ENCODE measurements at regions not wholly inside any gene's neighbourhood (a gene's known extent, or its start where the extent isn't known, plus 50 kb on each side); places are given as distances from the start of the nearest gene placed in this dataset.

DNA sequence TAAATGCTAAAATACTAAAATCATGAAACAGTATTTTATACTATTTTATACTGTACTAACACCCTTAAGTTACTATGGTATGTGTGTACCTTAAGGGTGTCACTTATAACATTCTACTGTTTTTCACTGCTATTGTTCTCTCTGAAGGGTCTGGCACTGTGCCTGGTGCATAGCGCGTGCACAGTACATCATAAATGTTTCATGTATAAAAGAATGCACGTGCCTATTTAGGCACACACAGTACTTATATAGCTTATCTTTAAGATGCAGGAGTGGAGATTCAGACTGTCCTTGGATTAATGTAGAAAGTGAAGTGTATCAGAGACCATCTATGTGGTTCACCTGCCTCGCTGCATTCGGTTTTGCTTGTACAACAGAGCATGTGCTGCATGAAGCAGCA lies 64.0 kb upstream of the SGK1 start:
- Mint-ChIP-seq H3K36me3 (ENCODE audit: low read depth) (no peaks in the 10 kb centered on the region), H3K9me3 (no peaks in the 10 kb centered on the region), H3K27me3 (ENCODE audit: low read depth) (peaks cover 6% of the 10 kb centered on the region), H3K4me3 (no peak overlapping the region), H3K27ac (no peak overlapping the region), H3K4me1 (no peaks in the 10 kb centered on the region)
- TF ChIP-seq, protein P1, sequence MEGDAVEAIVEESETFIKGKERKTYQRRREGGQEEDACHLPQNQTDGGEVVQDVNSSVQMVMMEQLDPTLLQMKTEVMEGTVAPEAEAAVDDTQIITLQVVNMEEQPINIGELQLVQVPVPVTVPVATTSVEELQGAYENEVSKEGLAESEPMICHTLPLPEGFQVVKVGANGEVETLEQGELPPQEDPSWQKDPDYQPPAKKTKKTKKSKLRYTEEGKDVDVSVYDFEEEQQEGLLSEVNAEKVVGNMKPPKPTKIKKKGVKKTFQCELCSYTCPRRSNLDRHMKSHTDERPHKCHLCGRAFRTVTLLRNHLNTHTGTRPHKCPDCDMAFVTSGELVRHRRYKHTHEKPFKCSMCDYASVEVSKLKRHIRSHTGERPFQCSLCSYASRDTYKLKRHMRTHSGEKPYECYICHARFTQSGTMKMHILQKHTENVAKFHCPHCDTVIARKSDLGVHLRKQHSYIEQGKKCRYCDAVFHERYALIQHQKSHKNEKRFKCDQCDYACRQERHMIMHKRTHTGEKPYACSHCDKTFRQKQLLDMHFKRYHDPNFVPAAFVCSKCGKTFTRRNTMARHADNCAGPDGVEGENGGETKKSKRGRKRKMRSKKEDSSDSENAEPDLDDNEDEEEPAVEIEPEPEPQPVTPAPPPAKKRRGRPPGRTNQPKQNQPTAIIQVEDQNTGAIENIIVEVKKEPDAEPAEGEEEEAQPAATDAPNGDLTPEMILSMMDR (IDR thresholded peaks at IDR 0.05; ENCODE audit: unreplicated experiment in 3 of 3) = no peak

- peaks cover under 1% of the 10 kb centered on the region for H3K27me3 Mint-ChIP-seq (ENCODE audit: low read depth)
- no peaks in the 10 kb centered on the region for H3K4me1 Mint-ChIP-seq
Observed at GRCh38 chr6:134379599-134379998, 61.7 kb upstream of the SGK1 start.

GRCh38 chr6:134379076-134379475 lies 61.2 kb upstream of the SGK1 start:
- Mint-ChIP-seq H3K4me3 (no peak overlapping the region), H3K27me3 (ENCODE audit: low read depth) (peaks cover 5% of the 10 kb centered on the region), H3K9me3 (no peaks in the 10 kb centered on the region), H3K4me1 (no peaks in the 10 kb centered on the region), H3K36me3 (ENCODE audit: low read depth) (no peaks in the 10 kb centered on the region), H3K27ac (no peak overlapping the region)
- TF ChIP-seq, protein P1 (IDR thresholded peaks at IDR 0.05; ENCODE audit: unreplicated experiment in 3 of 3) = no peak

More at GRCh38 chr6:134379599-134379998, 61.7 kb upstream of the SGK1 start:
- no peak overlapping the region for H3K27ac Mint-ChIP-seq
- H3K4me3 Mint-ChIP-seq = no peak overlapping the region
- TF ChIP-seq, protein P1 (IDR thresholded peaks at IDR 0.05; ENCODE audit: unreplicated experiment in 3 of 3) = no peak
- no peaks in the 10 kb centered on the region for H3K36me3 Mint-ChIP-seq (ENCODE audit: low read depth)
- no peaks in the 10 kb centered on the region for H3K9me3 Mint-ChIP-seq

DNA sequence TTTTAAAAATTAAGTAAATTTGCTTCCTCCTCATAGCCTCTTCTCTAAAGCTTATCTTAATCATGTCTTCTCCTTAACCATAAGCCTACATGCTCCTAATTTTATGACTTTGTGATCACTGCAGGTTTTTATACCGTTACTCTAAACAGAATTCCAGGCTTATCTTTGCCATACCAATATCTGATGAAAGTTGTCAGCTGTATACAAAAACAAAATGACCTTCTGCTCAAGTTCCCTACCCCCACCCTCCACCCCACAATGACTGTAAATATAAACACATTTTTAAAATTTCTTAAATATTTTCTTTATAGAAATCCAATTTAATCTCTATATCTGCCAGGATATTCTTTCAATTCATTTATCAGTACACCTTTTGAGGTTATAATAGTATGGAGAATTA lies 60.5 kb upstream of the SGK1 start:
- H3K4me1 Mint-ChIP-seq = no peaks in the 10 kb centered on the region
- TF ChIP-seq, protein P1 (IDR thresholded peaks at IDR 0.05; ENCODE audit: unreplicated experiment in 3 of 3) = no peak

GRCh38 chr6:134376785-134377184 lies 58.9 kb upstream of the SGK1 start:
- Mint-ChIP-seq H3K36me3 (ENCODE audit: low read depth) (no peaks in the 10 kb centered on the region), H3K27ac (no peak overlapping the region), H3K9me3 (no peaks in the 10 kb centered on the region), H3K27me3 (ENCODE audit: low read depth) (peaks cover 5% of the 10 kb centered on the region), H3K4me3 (no peak overlapping the region), H3K4me1 (no peaks in the 10 kb centered on the region)
- TF ChIP-seq, protein P1 (IDR thresholded peaks at IDR 0.05; ENCODE audit: unreplicated experiment in 3 of 3) = no peak

More for the DNA sequence above, 60.5 kb upstream of the SGK1 start:
- Mint-ChIP-seq H3K9me3 (no peaks in the 10 kb centered on the region), H3K27ac (no peak overlapping the region), H3K27me3 (ENCODE audit: low read depth) (peaks cover 5% of the 10 kb centered on the region), H3K36me3 (ENCODE audit: low read depth) (no peaks in the 10 kb centered on the region), H3K4me3 (no peak overlapping the region)

GRCh38 chr6:134375220-134375580 lies 57.3 kb upstream of the SGK1 start:
- no peaks in the 10 kb centered on the region for H3K4me1 Mint-ChIP-seq

More at GRCh38 chr6:134375220-134375580, 57.3 kb upstream of the SGK1 start:
- Mint-ChIP-seq H3K27me3 (ENCODE audit: low read depth) (peaks cover 5% of the 10 kb centered on the region), H3K9me3 (no peaks in the 10 kb centered on the region), H3K36me3 (ENCODE audit: low read depth) (no peaks in the 10 kb centered on the region), H3K4me3 (no peak overlapping the region), H3K27ac (no peak overlapping the region)
- TF ChIP-seq, protein P1 (IDR thresholded peaks at IDR 0.05; ENCODE audit: unreplicated experiment in 3 of 3) = no peak
